Stomach (tissue), 8 donors: ENCODE measurements at regions not wholly inside any gene's neighbourhood (a gene's known extent, or its start where the extent isn't known, plus 50 kb on each side); places are given as distances from the start of the nearest gene placed in this dataset.
"Not testable (repeated sequence)": the region's sequence is repeated elsewhere in the genome, so short reads cannot be mapped to it uniquely, and the experiment has no call there.

Source experiments
- DNase-seq, 2 donors: peaks; one replicate each; pipeline versions ENCODE4 v3.0.0 to v3.0.0-alpha.2; 2013 to 2019
- H3K27ac ChIP-seq, 5 donors: fragments of 200-600 bp in 4 of 5; sonication (generic) in 4 of 5; one replicate each; pipeline ENCODE4 v1.5.1; 2013 to 2019; ENCODE audit warnings: mild to moderate bottlenecking in 1 of 5, moderate library complexity in 1 of 5
- H3K27me3 ChIP-seq, 3 donors: fragments of 200-600 bp; sonication (generic); one replicate each; pipeline ENCODE4 v1.5.1; 2017 to 2019; ENCODE audit warnings: mixed run types in 1 of 3
- H3K36me3 ChIP-seq, 4 donors: fragments of 200-600 bp; sonication (generic); 1 replicate in 3 of 4; 2 replicates in 1 of 4; pipeline ENCODE4 v1.5.1; 2016 to 2019
- H3K4me1 ChIP-seq, 4 donors: fragments of 200-600 bp; sonication (generic); one replicate each; pipeline ENCODE4 v1.5.1; 2016 to 2019
- H3K4me3 ChIP-seq, 4 donors: fragments of 200-600 bp; sonication (generic) in 3 of 4; one replicate each; pipeline ENCODE4 v1.5.1; 2016 to 2019; ENCODE audit warnings: mild to moderate bottlenecking in 1 of 4
- H3K9me3 ChIP-seq, 4 donors: fragments of 200-600 bp; sonication (generic); one replicate each; pipeline ENCODE4 v1.5.1; 2016 to 2019
- EP300 ChIP-seq: sonication (generic); formaldehyde crosslinking; IDR thresholded peaks from one replicate; pipeline ENCODE4 v1.6.1; 2017; ENCODE audit warnings: antibody characterized with exemption
- POLR2A ChIP-seq, 4 donors: fragments of 450-650 bp; IDR thresholded peaks; one replicate each; pipeline ENCODE4 v1.6.1; 2016; ENCODE audit warnings: antibody characterized with exemption in 4 of 4, control low read depth in 2 of 4, mild to moderate bottlenecking in 1 of 4, moderate library complexity in 1 of 4
- POLR2AphosphoS5 ChIP-seq, 3 donors: sonication (generic); formaldehyde crosslinking; IDR thresholded peaks; one replicate each; pipeline ENCODE4 v1.6.1; 2016; ENCODE audit warnings: antibody characterized with exemption in 3 of 3
- WGBS, 5 donors: extraction: QIAGEN DNeasy Blood & Tissue Kit in 3 of 5; methylation state at CpG; one replicate each; pipeline versions ENCODE4 v1.1.5 to v1.1.7; 2013 to 2018; 5-methylcytosine and 5-hydroxymethylcytosine counted together
- intact Hi-C: fragments of 100-400 bp; cut with DNase I; formaldehyde crosslinking; loops from one replicate; pipeline ENCODE4 v1.15.1; 2023; ENCODE audit warnings: low total_unique reads
- TF ChIP-seq, protein P1 (sequence below), 7 experiments: fragments of 450-650 bp in 4 of 7; fragments of 200-600 bp in 3 of 7; sonication (generic) in 3 of 7; IDR thresholded peaks; one replicate each; pipeline ENCODE4 v1.5.1; 2016 to 2019; ENCODE audit warnings: antibody characterized with exemption in 7 of 7, control low read depth in 2 of 7, mild to moderate bottlenecking in 1 of 7
- donor health status: healthy with polysubstance abuse.
- donor health status: Bipolar disorder and iron deficiency.
- donor health status: healthy.

- peak in 1 of 2 donors; percentile 10 for DNase-seq
- Histone ChIP-seq H3K9me3 (no peaks in the 10 kb centered on the region), H3K4me3 (no peak overlapping the region), H3K27me3 (no peaks in the 10 kb centered on the region), H3K4me1 (no peaks in the 10 kb centered on the region), H3K27ac (no peak overlapping the region), H3K36me3 (no peaks in the 10 kb centered on the region)
- WGBS, 5 donors: 28 to 53% (median 44%) methylated on average over 2 of the region's 2 CpGs
- intact Hi-C loops: no loop called here
- TF ChIP-seq, protein P1, sequence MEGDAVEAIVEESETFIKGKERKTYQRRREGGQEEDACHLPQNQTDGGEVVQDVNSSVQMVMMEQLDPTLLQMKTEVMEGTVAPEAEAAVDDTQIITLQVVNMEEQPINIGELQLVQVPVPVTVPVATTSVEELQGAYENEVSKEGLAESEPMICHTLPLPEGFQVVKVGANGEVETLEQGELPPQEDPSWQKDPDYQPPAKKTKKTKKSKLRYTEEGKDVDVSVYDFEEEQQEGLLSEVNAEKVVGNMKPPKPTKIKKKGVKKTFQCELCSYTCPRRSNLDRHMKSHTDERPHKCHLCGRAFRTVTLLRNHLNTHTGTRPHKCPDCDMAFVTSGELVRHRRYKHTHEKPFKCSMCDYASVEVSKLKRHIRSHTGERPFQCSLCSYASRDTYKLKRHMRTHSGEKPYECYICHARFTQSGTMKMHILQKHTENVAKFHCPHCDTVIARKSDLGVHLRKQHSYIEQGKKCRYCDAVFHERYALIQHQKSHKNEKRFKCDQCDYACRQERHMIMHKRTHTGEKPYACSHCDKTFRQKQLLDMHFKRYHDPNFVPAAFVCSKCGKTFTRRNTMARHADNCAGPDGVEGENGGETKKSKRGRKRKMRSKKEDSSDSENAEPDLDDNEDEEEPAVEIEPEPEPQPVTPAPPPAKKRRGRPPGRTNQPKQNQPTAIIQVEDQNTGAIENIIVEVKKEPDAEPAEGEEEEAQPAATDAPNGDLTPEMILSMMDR (IDR thresholded peaks at IDR 0.05): no peak
- no peak for TF ChIP-seq POLR2AphosphoS5 (IDR thresholded peaks at IDR 0.05)
- no peak for TF ChIP-seq EP300
- no peak for TF ChIP-seq POLR2A (IDR thresholded peaks at IDR 0.05)
These were observed 60.6 kb upstream of the EMB start for GRCh38 chr5:50501491-50502228.

GRCh38 chr5:50513028-50513457 is 72.0 kb upstream of the EMB start:
- H3K36me3 ChIP-seq, DNase-seq, intact Hi-C loops, H3K9me3 ChIP-seq, H3K4me1 ChIP-seq, H3K27me3 ChIP-seq, H3K27ac ChIP-seq, H3K4me3 ChIP-seq: not testable (repeated sequence)
- TF ChIP-seq, protein P1 (IDR thresholded peaks at IDR 0.05): peak in 2 of 7 experiments; percentile 28 to 38

GRCh38 chr5:50521060-50521459 is 80.0 kb upstream of the EMB start:
- intact Hi-C loops, DNase-seq, H3K9me3 ChIP-seq, H3K36me3 ChIP-seq, H3K4me3 ChIP-seq, H3K27me3 ChIP-seq, H3K4me1 ChIP-seq, H3K27ac ChIP-seq: not testable (repeated sequence)

DNA sequence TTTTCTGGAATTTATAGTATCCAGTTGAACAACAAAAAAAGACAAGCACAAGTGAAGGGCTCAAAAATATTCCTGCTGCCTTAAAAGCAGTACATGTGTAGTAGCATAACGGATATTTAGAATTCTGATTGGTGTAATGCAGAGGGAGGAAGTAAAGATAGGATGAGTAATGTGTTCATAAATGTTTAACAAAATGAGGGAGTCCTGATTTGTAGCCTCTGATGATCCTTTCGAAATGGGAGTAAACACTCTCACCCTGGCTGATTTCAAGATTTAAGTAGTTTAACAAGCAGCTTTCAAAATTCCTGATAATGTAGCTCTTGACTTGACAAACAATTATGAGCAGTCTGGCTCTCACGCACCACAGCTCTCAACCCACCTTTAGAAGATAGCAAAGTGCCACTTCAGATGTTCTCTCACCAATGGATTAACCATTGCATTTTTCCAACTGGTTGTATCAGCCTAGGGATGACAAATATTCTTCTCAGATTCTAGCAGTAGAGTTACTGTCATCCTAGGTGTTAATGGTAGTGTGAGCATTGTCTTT is 86.5 kb upstream of the EMB start:
- H3K9me3 ChIP-seq, H3K36me3 ChIP-seq, intact Hi-C loops, H3K4me3 ChIP-seq, H3K27ac ChIP-seq, DNase-seq, H3K27me3 ChIP-seq, H3K4me1 ChIP-seq: not testable (repeated sequence)
- WGBS, 5 donors: 62 to 76% (median 72%) methylated on average over 3 of the region's 3 CpGs

- Histone ChIP-seq H3K27me3 (no peaks in the 10 kb centered on the region), H3K4me3 (no peak overlapping the region), H3K27ac (no peak overlapping the region), H3K36me3 (no peaks in the 10 kb centered on the region), H3K9me3 (no peaks in the 10 kb centered on the region), H3K4me1 (no peaks in the 10 kb centered on the region)
- WGBS, 5 donors: 66 to 85% (median 76%) methylated on average over 6 of the region's 6 CpGs
- intact Hi-C loops: no loop called here
- TF ChIP-seq EP300: no peak
- DNase-seq: no peak
These were observed 94.3 kb upstream of the EMB start for GRCh38 chr5:50535393-50535792.

- H3K9me3 ChIP-seq, H3K27me3 ChIP-seq, H3K4me1 ChIP-seq, intact Hi-C loops, H3K4me3 ChIP-seq, H3K27ac ChIP-seq, DNase-seq, H3K36me3 ChIP-seq: not testable (repeated sequence)
- 62 to 74% (median 68%) methylated on average over 1 of the region's 1 CpG for WGBS, 5 donors
These were observed 96.4 kb upstream of the EMB start for GRCh38 chr5:50537534-50537933.
